Cardiac septum (tissue), 1 donor: ENCODE measurements at regions not wholly inside any gene's neighbourhood (a gene's known extent, or its start where the extent isn't known, plus 50 kb on each side); places are given as distances from the start of the nearest gene placed in this dataset.
"Not testable (repeated sequence)": the region's sequence is repeated elsewhere in the genome, so short reads cannot be mapped to it uniquely, and the experiment has no call there.

Experiments used
- DNase-seq: peaks from one replicate; pipeline ENCODE4 v3.0.0-alpha.2; 2020; ENCODE audit warnings: low spot score
- intact Hi-C: fragments of 100-400 bp; cut with DNase I; formaldehyde crosslinking; loops from one replicate; pipeline ENCODE4 v1.14.0; 2022
- donor health status: DM: no; HTN: no; CAD: no.

DNA sequence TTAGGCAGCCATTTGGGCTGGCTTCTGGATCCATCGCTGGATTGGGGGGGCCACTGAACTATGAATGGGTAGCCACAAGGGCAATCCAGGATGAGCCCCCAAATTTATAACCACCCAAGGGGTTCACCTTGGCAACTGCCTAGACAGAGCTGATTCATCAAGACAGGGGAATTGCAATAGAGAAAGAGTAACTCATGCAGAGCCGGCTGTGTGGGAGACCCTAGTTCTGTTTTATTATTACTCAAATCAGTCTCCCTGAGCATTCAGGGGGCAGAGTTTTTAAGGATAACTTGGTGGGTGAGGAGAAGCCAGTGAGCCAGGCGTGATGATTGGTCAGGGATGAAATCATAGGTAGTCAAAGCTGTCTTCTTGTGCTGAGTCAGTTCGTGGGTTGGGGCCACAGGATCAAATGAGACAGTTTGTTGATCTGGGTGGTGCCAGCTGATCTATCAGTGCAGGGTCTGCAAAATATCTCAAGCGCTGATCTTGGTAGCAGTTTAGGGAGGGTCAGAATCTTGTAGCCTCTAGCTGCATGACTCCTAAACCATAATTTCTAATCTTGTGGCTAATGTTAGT lies 57.9 kb downstream of the DNAJB9 start:
- no peak for DNase-seq
- intact Hi-C loops: no loop called here

DNA sequence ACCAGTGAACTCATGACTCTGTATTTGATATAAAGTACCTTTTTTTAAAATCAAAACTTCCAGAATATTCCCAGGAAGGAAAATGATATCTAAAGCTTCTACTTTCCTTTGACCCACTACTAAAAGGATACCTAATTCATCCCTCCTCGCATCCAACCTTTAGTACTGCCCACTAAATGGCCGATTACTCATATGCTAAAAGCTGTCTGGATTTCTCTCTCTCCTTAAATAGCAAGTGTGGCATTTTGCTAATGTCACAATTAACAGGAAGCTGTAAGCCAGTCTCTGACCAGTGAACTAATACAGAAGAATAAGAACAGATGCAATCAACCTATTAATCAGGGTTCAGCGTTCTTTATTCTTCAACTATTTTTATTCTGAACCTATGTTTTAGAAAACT lies 59.0 kb downstream of the DNAJB9 start:
- intact Hi-C loops: no loop called here
- no peak for DNase-seq

DNA sequence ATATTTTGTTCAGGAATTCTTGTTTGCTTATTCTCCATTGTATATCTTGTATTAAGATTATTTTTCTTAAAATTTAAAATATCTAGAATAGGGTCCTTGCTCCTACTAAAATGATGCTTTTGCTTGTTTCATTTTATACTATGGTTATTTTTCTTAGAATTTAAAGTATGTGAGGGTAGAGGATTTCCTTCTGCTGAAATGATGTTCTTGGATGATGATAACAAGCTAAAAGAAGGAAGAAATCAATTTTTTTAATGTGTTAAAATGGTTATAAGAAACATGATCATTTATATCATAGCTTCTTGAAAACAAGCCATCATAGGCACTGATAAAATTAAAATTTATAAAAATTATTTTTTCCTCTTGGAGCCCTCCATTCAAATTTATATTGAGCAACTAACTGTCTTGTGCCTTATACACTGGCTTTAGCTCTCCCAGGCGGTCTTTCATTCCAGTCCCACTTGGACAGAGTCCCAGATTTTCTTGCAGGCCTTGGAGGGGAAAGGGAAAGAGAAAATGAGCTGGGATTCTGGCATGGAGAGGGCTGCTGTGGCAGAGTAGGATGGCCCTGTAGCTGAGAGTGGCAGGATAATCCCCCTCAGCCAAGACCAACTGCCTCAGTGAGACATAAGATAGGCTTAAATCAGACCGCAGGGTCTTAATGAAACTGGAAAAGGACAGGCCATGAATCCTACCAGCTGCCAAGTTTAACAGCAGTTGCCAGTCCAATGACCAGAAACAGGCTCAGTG lies 60.2 kb downstream of the DNAJB9 start:
- no peak for DNase-seq
- intact Hi-C loops: no loop called here

DNA sequence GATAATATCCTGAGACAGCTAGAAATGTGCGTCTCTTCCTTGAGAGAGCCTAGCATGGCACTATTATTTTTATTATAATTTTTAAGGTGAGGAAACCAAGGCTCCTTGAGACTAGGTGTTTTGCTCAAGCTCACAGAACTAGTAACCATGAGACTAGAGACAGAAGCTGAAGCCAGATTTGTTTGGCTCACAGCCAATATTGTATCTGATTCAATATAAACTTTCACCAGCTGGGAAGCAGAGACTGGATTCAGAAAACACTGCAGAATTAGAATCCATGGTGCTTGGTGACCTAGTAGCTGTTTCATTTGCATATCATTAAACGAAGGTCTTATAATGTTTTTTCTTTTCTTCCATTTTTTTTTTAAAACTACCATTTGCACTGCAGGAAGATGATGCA lies 64.4 kb downstream of the DNAJB9 start:
- intact Hi-C loops: no loop called here
- no peak for DNase-seq

DNA sequence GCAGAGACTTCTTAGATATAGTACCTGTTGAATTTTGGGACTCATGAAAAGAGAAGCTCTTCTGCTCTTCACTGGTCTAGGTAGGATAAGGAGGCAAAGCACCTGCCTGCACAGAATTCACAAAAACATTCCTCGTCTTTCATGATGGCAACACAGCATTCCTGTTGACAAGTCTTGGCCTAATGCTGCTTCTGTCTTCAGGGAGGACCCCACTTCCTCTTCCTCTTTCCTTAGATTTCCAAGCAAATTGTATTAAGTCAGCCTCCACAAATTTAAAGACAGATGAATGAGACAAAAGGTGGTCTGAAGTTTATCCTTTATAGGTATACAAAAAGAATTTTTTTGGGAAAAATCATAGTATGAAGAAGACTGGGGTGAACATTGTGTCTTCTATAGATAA lies 64.9 kb downstream of the DNAJB9 start:
- intact Hi-C loops: no loop called here
- no peak for DNase-seq

DNA sequence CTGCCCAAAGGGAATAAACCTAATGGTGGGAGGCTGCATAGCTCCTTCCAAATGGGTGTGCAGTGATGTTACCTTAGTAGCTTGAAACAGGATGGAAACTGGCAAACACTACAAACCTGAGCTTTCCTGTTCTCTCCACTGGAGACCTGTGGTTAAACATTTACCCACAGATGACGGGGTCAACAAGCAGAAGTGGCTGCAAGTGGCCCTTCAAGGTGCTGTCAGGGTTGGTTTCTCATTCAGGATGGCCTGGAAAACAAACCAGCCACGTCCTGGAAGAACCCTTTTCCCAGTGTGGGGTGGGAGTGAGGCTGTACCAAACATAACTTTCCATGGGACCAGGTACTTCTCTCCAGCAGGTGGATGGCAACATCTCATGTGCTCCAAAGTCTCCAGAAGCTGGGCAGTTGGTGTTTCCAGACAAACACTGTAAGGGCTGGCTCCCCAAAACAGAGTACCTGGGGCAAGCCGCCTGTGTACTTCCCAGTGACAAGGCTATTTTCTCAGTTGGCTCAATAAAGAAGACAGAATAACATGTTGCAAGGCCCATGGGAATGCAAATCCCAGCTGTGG lies 67.5 kb downstream of the DNAJB9 start:
- DNase-seq: no peak
- intact Hi-C loops: no loop called here

DNA sequence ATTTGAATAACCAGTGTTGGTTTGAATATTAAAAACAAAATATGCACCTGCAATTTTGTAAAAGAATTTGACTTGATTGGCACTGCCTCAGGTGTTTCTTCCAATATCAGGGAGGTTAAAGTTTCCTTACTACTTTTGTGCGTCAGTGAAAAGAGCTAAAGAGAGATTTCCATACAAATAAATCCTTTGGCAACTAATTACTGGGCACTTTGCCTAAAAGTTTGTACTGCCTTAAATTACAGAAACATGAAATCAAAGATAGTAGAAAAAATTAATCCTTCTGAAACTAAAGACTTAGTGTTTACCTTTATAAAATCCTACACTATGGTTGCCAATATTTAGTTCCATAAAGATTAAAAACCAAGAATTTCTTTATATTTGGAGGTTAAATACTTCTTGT lies 72.5 kb downstream of the DNAJB9 start:
- no peak for DNase-seq
- intact Hi-C loops: no loop called here

DNA sequence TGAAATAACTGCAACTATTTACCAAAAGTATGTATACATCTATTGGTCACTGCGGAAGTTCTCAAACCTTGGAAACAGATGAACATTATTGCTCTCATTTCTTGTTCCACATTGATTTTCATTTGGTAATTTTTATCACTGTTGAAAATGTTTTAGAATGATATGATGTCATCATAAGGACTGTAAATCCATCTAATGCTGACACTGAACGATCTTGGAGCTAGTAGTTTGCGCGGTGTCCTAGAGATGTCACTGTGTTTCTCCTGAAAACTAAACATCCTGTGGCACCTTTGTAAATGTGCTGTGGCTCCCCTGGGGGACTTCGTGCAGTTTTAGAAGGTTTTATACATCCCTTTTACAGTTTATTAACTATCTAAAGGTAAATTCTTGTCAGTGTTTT lies 73.5 kb downstream of the DNAJB9 start:
- intact Hi-C loops: no loop called here

DNA sequence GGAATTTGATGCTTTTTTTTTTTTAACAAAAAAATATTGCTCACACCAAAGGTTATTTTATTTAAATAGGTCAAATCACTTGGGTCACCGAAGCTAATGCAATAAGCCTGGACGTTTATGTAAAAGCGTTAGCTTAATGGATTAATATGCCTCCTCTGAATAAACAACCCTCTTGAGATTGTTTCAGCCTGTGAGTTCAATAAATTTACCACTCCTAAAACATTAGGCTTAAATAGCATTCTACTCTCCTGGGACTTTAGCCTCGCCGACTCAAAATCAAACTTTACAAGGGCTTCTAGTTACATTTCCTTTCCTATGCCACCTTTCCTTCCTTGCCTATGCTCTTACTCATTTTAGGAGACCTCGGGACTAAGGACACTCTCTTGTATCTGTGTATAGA lies 79.3 kb downstream of the DNAJB9 start:
- intact Hi-C loops: no loop called here
- no peak for DNase-seq

More for the DNA sequence above, 73.5 kb downstream of the DNAJB9 start:
- DNase-seq: no peak

DNA sequence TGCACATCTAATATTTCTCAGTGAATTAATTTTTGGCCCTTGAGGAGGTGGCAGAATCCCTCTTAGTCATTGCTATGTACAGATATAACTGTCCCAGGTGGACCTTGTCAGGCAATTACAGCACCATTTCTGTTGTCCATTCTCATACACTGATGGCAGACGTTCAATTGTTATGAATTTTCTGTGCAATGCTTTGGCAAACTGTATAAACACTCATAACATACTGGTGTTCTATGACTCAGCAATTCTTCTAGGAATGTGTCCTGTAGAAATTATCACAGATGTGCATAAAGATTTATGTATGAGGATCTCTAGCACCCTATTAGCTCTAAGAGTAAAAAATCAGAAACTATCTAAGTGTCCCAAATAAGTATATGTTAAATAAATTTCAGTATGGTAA lies 80.8 kb downstream of the DNAJB9 start:
- intact Hi-C loops: no loop called here
- DNase-seq: no peak

DNA sequence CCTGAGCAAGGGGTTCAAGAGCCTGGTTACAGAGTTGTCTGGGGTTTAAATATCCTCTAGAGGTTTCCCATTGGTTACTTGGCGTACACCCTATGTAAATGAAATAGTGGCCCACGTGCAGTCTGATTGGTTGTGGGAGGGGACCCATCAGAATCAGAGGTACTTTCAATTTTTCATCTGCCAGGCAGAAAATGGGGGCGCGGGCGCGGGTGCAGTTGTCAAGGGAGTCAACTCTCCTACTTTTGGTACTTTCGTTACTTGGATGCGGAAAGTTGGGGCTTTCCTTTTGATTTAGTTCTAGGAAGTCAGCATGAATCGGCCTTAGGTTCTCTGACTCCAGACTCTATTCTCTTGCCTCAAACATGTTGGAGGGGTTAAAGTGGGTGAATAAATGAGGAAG lies 83.2 kb downstream of the DNAJB9 start:
- intact Hi-C loops: no loop called here
- no peak for DNase-seq

DNA sequence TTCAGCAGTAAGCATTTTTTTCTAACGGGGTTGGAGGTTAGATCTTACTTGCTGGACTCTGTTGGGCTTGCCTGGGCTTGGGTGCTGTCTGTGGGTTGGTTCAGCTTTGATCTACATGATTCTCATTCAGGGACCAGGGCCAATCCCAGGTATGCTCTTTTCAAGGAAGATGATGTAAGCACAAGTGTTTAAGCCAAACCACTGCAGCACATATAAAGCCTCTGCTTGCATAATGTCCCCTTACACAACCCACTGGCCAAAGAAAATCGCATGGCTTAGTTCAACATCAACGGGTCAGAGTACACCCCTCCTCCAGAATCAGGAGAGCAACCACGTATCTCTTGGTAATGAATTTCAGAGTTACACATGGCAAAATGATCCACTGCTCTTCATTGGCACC lies 83.9 kb downstream of the DNAJB9 start:
- intact Hi-C loops: no loop called here
- no peak for DNase-seq

DNA sequence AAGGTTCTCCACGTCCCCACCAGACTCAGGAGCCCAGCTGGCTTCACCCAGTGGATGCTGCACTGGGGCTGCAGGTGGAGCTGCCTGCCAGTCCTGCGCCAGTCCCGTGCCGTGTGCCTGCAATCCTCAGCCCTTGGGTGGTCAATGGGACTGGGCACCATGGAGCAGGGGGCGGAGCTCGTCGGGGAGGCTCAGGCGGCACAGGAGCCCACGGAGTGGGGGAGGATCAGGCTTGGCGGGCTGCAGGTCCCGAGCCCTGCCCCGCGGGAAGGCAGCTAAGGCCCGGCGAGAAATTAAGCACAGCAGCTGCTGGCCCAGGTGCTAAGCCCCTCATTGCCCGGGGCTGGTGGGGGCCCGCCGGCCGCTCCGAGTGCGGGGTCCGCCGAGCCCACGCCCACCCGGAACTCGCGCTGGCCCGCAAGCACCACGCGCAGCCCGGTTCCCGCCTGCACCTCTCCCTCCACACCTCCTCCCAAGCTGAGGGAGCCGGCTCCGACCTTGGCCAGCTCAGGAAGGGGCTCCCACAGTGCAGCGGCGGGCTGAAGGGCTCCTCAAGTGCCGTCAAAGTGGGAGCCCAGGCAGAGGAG lies 87.6 kb downstream of the DNAJB9 start:
- DNase-seq, intact Hi-C loops: not testable (repeated sequence)

DNA sequence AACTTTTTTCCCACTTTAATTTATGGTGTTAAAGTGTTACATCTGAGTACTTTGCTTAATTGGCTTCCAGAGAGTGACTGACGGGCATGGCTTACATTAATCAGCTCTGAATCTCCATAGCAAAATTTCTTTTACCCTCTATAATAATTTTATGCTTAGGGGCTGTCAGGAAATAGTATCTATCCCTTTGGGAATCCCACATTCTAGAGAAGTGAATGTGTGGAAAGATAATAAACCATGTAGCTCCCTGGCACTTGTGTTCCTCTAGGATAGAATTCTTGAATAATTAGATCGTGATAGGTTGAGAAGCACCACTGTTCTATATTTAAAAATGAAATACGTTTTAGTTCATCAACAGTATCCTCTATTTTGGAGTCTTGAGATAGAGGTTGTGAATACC lies 89.6 kb downstream of the DNAJB9 start:
- intact Hi-C loops: no loop called here
- DNase-seq: no peak

DNA sequence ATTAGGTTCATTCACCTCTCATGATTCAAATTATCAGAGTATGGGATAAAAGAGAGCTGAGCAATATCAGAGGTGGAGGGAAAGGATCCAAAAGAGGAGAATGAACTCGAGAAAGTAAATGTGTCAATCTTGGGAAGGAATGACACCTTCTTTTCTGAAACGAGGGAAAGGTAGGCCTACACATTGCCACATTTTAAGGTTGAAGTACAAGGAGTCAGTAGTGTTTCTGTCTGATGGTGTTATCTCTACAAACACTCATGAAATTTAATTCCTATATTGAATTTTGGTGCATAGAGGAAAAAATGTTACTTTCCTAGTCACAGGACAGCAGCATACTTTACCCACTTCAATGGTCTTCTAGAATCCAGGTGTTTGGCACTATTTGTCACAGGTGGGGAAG lies 90.2 kb downstream of the DNAJB9 start:
- intact Hi-C loops: no loop called here
- DNase-seq: no peak

DNA sequence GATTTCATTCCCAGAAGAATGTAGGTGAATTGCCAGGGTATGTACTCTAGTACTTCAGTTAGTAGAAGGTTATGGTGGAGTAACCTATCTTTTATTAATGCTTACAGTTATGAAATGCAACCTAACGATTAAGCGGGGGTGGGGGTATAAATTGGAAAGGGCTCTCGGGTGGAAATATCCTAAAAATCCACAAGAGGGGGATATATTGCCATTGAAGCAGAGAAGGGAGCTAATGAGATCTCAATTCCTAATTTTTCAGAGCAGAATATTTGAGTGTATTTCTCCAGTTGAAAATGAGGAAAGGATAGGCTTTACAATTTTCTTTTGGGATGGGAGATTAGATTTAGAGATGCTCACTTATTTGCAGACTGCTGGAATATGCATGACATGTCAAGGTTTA lies 90.8 kb downstream of the DNAJB9 start:
- no peak for DNase-seq
- intact Hi-C loops: no loop called here

DNA sequence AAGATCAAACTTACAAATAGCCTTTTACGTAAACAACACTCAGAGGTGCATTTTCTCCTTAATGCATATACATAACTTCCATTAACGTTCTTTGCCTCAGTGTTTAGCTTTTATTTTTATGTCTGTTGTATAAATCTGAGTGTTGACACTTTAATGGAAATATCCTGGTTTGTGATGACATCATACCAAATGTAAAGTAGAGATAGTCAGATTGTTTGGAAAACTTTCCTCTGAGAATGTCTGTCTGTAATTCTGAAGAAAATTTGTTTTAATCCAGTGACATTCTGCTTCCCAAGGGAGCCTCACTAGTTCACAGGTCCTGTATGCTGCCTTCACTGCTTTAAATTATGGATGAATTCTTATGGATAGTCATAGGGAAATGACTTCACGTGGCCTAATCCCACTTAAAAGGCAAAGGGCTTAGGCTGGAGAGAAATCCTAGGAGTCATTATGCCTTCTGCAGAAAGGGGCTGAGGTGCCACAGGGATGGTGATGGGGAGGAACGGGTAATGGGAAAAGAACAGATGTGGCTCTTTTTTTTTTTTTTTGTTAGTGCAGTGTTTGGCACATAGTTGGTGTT lies 93.2 kb downstream of the DNAJB9 start:
- DNase-seq: no peak
- intact Hi-C loops: no loop called here

DNA sequence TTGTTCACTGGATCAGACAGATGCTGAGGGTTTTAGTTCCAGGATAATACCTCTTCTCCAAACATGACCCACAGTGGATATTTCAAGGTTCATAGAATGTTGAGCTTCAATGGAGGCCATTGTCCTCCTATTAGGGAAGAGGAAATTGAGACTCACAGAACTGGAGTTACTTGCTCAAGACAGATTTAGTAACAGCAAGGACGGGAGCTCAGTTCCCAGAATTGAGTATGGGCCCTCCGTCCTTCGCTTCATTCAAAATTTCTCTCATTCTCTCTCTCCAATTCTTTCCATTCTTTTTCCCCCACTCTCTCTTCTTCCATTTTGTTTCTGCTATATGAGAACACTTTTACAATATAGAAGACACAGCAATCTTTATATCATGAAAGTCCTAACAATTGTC lies 94.0 kb downstream of the DNAJB9 start:
- no peak for DNase-seq
- intact Hi-C loops: no loop called here

DNA sequence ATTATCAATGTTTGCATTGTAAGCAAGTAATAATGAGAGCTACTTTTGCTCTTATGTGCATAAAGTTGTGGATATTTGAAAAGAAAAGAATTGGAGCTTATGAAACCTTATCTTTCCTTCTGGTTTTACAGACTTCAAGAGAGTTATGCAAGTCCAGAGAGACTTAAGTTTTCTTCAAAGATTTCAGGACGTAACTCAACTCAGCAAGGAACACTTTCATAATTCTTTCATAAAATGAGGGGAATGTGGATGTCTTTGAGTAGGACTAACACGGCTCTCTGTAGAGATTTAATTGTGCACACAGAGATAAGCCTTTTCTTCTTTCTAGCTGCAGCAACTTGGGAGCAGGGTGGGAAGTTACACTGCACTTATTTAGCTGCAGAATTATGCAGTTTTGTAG lies 97.5 kb downstream of the DNAJB9 start:
- no peak for DNase-seq
- intact Hi-C loops: no loop called here

DNA sequence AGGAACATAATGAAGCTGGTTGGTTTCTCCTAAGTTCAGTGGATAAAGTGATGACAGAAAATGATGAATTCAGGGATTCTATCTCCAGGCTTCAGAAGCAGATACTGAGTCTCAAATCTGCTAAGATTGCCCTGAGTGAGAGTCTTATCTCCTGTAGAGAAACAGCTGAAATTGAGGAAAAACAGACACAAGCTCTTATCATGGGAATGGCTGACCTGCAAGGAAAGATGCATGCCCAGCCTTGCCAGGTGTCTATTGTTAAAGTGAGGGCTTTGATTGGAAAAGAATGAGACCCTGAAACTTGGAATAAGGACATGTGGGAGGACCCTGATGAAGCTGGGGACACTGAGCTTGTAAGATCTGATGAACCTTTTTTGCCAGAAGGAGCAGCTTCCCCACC lies 100.3 kb downstream of the DNAJB9 start:
- DNase-seq: no peak
- intact Hi-C loops: no loop called here

DNA sequence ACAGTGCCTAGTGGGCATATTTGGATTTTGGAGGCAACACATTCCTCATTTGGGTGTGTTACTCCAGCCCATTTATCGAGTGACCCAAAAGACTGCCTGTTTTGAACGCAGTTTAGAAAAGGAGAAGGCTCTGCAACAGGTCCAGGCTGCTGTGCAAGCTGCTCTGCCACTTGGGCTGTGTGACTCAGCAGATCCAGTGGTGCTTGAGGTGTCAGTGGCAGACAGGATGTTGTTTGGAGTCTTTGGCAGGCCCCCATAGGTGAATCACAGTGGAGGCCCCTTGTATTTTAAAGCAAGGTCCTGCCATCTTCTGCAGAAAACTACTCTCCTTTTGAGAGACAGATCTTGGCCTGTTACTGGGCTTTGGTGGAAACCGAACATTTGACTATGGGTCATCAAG lies 104.0 kb downstream of the DNAJB9 start:
- DNase-seq, intact Hi-C loops: not testable (repeated sequence)
